HFFc6 (cell line): ENCODE measurements at regions not wholly inside any gene's neighbourhood (a gene's known extent, or its start where the extent isn't known, plus 50 kb on each side); places are given as distances from the start of the nearest gene placed in this dataset.
"Not testable (repeated sequence)": the region's sequence is repeated elsewhere in the genome, so short reads cannot be mapped to it uniquely, and the experiment has no call there.

Experiments
- DNase-seq: peaks from one replicate; pipeline ENCODE4 v3.0.0-alpha.2; 2018
- H3K27ac Mint-ChIP-seq: 2 replicates; pipeline ENCODE4 v1.8.0; 2020; ENCODE audit warnings: mild to moderate bottlenecking, mixed read lengths
- H3K27me3 Mint-ChIP-seq: 2 replicates; pipeline ENCODE4 v1.8.0; 2021; ENCODE audit warnings: mild to moderate bottlenecking, moderate library complexity, mixed read lengths; ENCODE audit not compliant: insufficient read depth
- H3K36me3 Mint-ChIP-seq: 2 replicates; pipeline ENCODE4 v1.8.0; 2021; ENCODE audit warnings: low read depth, mixed read lengths
- H3K4me1 Mint-ChIP-seq: 2 replicates; pipeline ENCODE4 v1.8.0; 2020; ENCODE audit warnings: low read depth, mixed read lengths
- H3K4me3 Mint-ChIP-seq: 2 replicates; pipeline ENCODE4 v1.8.0; 2020; ENCODE audit warnings: mild to moderate bottlenecking, moderate library complexity, mixed read lengths
- H3K9me3 Mint-ChIP-seq: 2 replicates; pipeline ENCODE4 v1.8.0; 2020; ENCODE audit warnings: mild to moderate bottlenecking, mixed read lengths
- CTCF ChIP-seq: fragments of 200-600 bp; sonication (generic); IDR thresholded peaks from 2 replicates; pipeline ENCODE4 v1.5.0; 2021; ENCODE audit warnings: antibody characterized with exemption, mild to moderate bottlenecking

- peak; percentile 74 for TF ChIP-seq CTCF
- Mint-ChIP-seq H3K27me3 (peaks cover 8% of the 10 kb centered on the region), H3K9me3 (no peaks in the 10 kb centered on the region), H3K4me1 (peaks cover 33% of the 10 kb centered on the region), H3K36me3 (no peaks in the 10 kb centered on the region), H3K27ac (no peak overlapping the region), H3K4me3 (no peak overlapping the region)
- no peak for DNase-seq
Observed at GRCh38 chr20:40966103-40966502, 62.5 kb upstream of the TOP1 start.

- H3K27ac Mint-ChIP-seq: no peak overlapping the region
- H3K4me3 Mint-ChIP-seq: no peak overlapping the region
- peaks cover 8% of the 10 kb centered on the region for H3K27me3 Mint-ChIP-seq
- DNase-seq: no peak
- H3K9me3 Mint-ChIP-seq: no peaks in the 10 kb centered on the region
- H3K36me3 Mint-ChIP-seq: no peaks in the 10 kb centered on the region
- H3K4me1 Mint-ChIP-seq: peaks cover 33% of the 10 kb centered on the region
- TF ChIP-seq CTCF: no peak
Observed at GRCh38 chr20:40966516-40967185, 62.0 kb upstream of the TOP1 start.

- H3K4me1 Mint-ChIP-seq: peaks cover 30% of the 10 kb centered on the region
- no peak overlapping the region for H3K27ac Mint-ChIP-seq
- H3K9me3 Mint-ChIP-seq: no peaks in the 10 kb centered on the region
- DNase-seq: no peak
- no peak for TF ChIP-seq CTCF
- H3K4me3 Mint-ChIP-seq: no peak overlapping the region
- peaks cover 8% of the 10 kb centered on the region for H3K27me3 Mint-ChIP-seq
- H3K36me3 Mint-ChIP-seq: no peaks in the 10 kb centered on the region
Observed at GRCh38 chr20:40967700-40968099, 60.9 kb upstream of the TOP1 start.

DNA sequence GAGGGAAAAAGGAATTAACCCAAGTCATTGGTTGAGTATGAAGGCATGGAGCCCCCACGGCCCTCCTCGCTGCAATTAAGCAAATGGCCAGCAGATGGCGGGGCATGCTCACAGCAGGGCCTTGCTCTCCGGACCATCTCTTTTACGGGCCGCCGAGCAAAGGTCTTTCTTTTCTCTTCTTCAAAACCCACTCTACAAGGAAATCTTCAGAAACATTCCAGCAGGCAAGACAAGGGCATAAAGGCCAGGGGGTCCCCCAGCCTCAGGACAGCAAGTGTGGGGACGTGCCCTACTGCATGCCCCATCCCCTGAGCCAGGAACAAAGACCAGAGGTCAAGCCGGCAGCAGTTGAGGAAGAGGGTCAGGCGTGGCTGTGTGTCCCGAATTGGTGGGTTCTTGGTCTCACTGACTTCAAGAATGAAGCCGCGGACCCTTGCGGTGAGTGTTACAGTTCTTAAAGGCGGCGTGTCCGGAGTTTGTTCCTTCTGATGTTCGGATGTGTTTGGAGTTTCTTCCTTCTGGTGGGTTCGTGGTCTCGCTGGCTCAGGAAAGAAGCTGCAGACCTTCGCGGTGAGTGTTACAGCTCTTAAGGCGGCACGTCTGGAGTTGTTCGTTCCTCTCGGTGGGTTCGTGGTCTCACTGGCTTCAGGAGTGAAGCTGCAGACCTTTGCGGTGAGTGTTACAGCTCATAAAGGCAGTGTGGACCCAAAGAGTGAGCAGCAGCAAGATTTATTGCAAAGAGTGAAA lies 59.6 kb upstream of the TOP1 start:
- peaks cover 30% of the 10 kb centered on the region for H3K4me1 Mint-ChIP-seq
- H3K27ac Mint-ChIP-seq: peak overlapping the region; percentile 4
- peak; percentile 99 for TF ChIP-seq CTCF
- peaks cover 10% of the 10 kb centered on the region for H3K27me3 Mint-ChIP-seq
- DNase-seq: peak; percentile 58
- peak overlapping the region; percentile 83 for H3K4me3 Mint-ChIP-seq
- not testable (repeated sequence) for H3K9me3 Mint-ChIP-seq, H3K36me3 Mint-ChIP-seq

- no peak overlapping the region for H3K4me3 Mint-ChIP-seq
- H3K9me3 Mint-ChIP-seq: 0 out of 2 replicates have a peak, but pooled peaks cover under 1% of the 10 kb centered on the region
- no peaks in the 10 kb centered on the region for H3K36me3 Mint-ChIP-seq
- no peak for DNase-seq
- peaks cover 30% of the 10 kb centered on the region for H3K4me1 Mint-ChIP-seq
- no peak; the same call in 1 of the 2 replicates for TF ChIP-seq CTCF
- peaks cover 12% of the 10 kb centered on the region for H3K27me3 Mint-ChIP-seq
- no peak overlapping the region for H3K27ac Mint-ChIP-seq
Observed at GRCh38 chr20:40970218-40970617, 58.4 kb upstream of the TOP1 start.
